Endothelial cell of umbilical vein (primary cell): ENCODE measurements at regions not wholly inside any gene's neighbourhood (a gene's known extent, or its start where the extent isn't known, plus 50 kb on each side); places are given as distances from the start of the nearest gene placed in this dataset.
A peak's percentile ranks its signal among the peaks of the same experiment; 100 is the strongest.

Experiments
- CTCF ChIP-seq, 2 donors: IDR thresholded peaks; 1 replicate in 1 of 2; 2 replicates in 1 of 2; pipeline ENCODE4 v1.5.1; 2011; ENCODE audit warnings: low read length in 2 of 2, mild to moderate bottlenecking in 2 of 2, moderate library complexity in 2 of 2, control low read depth in 1 of 2, inconsistent platforms in 1 of 2, low read depth in 1 of 2; ENCODE audit not compliant: insufficient read depth in 1 of 2; ENCODE audit errors: extremely low read depth in 1 of 2
- FOS ChIP-seq: IDR thresholded peaks from 2 replicates; pipeline ENCODE4 v1.6.1; 2011; ENCODE audit warnings: mild to moderate bottlenecking, low read length, moderate library complexity, borderline replicate concordance; ENCODE audit not compliant: insufficient read depth
- MAX ChIP-seq: IDR thresholded peaks from 2 replicates; pipeline ENCODE4 v1.6.1; 2011; ENCODE audit not compliant: insufficient read depth, insufficient read length
- POLR2A ChIP-seq: IDR thresholded peaks from 2 replicates; pipeline ENCODE4 v1.6.1; 2012; ENCODE audit warnings: low read depth, mild to moderate bottlenecking, control low read depth, low read length
- POLR2AphosphoS5 ChIP-seq: IDR thresholded peaks from 2 replicates; pipeline ENCODE4 v1.6.1; 2012; ENCODE audit warnings: low read depth, mild to moderate bottlenecking, control low read depth, low read length, moderate library complexity; ENCODE audit not compliant: insufficient read depth

- TF ChIP-seq CTCF (IDR thresholded peaks at IDR 0.05; ENCODE audit: extremely low read depth in 1 of 2, insufficient read depth in 1 of 2, low read depth in 1 of 2, low read length in 2 of 2) (no peak), MAX (no peak), POLR2A (no peak), FOS (peak; percentile 78), POLR2AphosphoS5 (no peak)
Measured at GRCh38 chr2:40034198-40034597, 255.1 kb upstream of the THUMPD2 start.
